Ishikawa (cell line): ENCODE measurements at regions not wholly inside any gene's neighbourhood (a gene's known extent, or its start where the extent isn't known, plus 50 kb on each side); places are given as distances from the start of the nearest gene placed in this dataset.

ENCODE experiments used
- CEBPB ChIP-seq: IDR thresholded peaks from 2 replicates; pipeline ENCODE4 v1.6.1; 2012
- EP300 ChIP-seq: IDR thresholded peaks from 2 replicates; pipeline ENCODE4 v1.6.1; 2012; ENCODE audit warnings: borderline replicate concordance
- REST ChIP-seq: IDR thresholded peaks from 2 replicates; pipeline ENCODE4 v1.6.1; 2012; ENCODE audit warnings: low read depth, mild to moderate bottlenecking
- TAF1 ChIP-seq: IDR thresholded peaks from 2 replicates; pipeline ENCODE4 v1.6.1; 2012; ENCODE audit warnings: low read depth, mild to moderate bottlenecking

GRCh38 chr9:28342815-28343338, 769.6 kb upstream of the C9orf72 start:
- TF ChIP-seq REST (no peak), EP300 (no peak), TAF1 (no peak), CEBPB (no peak)
